Adrenal gland (tissue), 5 donors: ENCODE measurements at regions not wholly inside any gene's neighbourhood (a gene's known extent, or its start where the extent isn't known, plus 50 kb on each side); places are given as distances from the start of the nearest gene placed in this dataset.

Experiments used
- POLR2A ChIP-seq, 2 donors: fragments of 450-650 bp; IDR thresholded peaks; one replicate each; pipeline ENCODE4 v1.6.1; 2017; ENCODE audit warnings: antibody characterized with exemption in 2 of 2, mild to moderate bottlenecking in 2 of 2, moderate library complexity in 1 of 2
- TF ChIP-seq, protein P1 (sequence below), 6 experiments: fragments of 450-650 bp in 4 of 6; fragments of 200-600 bp in 2 of 6; sonication (generic) in 1 of 6; IDR thresholded peaks; 1 replicate in 5 of 6; 2 replicates in 1 of 6; pipeline versions ENCODE4 v1.5.1 to v1.8.0; 2016 to 2021; ENCODE audit warnings: antibody characterized with exemption in 6 of 6, mild to moderate bottlenecking in 2 of 6, moderate library complexity in 1 of 6
- donor health status: DM: no; HTN: no; CAD: no.

DNA sequence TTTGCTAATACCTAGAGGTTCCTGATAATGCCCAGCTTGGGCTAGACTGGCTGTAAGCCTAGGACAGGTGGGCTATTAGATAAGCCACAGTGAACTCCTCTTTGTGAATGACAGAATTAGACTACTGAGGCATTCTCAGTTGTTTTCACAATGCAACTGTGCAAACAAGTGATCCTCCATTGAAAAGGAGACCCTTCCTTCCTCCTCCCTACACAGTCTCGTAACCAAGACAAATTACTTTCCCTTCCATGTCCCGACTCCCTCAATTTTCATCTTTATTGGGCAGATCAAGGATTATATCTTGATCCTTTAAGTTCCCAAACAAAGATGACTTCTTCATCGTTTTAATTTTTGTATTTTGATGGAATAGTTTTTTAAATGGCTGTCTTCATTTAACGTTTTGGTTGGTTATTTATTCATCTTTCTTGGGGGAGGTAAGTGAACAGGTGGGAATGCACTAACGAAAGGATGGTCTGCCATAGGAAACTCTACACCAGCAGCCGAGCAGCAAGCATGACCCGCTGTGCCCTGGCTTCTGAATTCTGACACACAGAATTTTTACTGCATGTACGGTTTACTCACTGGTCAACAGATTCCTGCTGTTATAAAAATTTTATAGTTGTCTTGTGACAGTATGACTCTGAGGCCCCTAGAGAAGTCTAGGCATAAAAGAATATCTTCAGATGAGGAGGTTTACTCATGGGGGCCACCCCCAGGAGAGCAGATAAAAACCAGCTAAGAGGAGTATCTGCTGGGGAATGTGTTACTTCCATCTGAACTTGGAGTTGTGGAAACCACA is 137.5 kb upstream of the TUT7 start:
- TF ChIP-seq, protein P1, sequence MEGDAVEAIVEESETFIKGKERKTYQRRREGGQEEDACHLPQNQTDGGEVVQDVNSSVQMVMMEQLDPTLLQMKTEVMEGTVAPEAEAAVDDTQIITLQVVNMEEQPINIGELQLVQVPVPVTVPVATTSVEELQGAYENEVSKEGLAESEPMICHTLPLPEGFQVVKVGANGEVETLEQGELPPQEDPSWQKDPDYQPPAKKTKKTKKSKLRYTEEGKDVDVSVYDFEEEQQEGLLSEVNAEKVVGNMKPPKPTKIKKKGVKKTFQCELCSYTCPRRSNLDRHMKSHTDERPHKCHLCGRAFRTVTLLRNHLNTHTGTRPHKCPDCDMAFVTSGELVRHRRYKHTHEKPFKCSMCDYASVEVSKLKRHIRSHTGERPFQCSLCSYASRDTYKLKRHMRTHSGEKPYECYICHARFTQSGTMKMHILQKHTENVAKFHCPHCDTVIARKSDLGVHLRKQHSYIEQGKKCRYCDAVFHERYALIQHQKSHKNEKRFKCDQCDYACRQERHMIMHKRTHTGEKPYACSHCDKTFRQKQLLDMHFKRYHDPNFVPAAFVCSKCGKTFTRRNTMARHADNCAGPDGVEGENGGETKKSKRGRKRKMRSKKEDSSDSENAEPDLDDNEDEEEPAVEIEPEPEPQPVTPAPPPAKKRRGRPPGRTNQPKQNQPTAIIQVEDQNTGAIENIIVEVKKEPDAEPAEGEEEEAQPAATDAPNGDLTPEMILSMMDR (IDR thresholded peaks at IDR 0.05) = no peak
- TF ChIP-seq POLR2A (IDR thresholded peaks at IDR 0.05) = no peak
